ENCODE measurements at regions not wholly inside any gene's neighbourhood (a gene's known extent, or its start where the extent isn't known, plus 50 kb on each side); places are given as distances from the start of the nearest gene placed in this dataset.

- DNase-seq (ENCODE audit: low read depth in 2 of 3, low spot score in 2 of 3): no peak
Observed at GRCh38 chr15:47517737-47518136, 199.6 kb upstream of the SEMA6D start.

GRCh38 chr15:47523681-47524475 lies 193.4 kb upstream of the SEMA6D start:
- DNase-seq (ENCODE audit: low read depth in 2 of 3, low spot score in 2 of 3): no peak

GRCh38 chr15:47529241-47529640 lies 188.1 kb upstream of the SEMA6D start:
- DNase-seq (ENCODE audit: low read depth in 2 of 3, low spot score in 2 of 3): no peak

- no peak for DNase-seq (ENCODE audit: low read depth in 2 of 3, low spot score in 2 of 3)
Observed at GRCh38 chr15:47534673-47535072, 182.6 kb upstream of the SEMA6D start.

DNA sequence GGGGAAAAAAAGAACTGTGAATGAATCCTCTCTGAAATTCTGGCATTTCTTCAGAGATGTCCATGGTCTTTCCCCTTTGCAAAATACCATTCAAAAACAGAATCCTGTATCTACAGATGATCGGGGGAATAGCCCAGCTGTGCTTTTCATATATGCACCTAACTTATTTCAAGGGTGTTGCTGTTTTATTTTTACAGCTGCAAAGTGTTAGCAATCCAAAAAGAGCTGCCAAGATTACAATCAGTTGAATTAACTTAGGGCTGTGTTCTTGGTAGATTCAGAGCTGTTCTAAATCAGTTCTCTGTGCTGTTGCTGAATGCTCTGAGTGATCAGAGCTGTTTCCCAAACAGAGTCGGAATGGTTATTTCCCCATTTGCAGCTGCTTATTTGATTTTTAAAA lies 175.7 kb upstream of the SEMA6D start:
- DNase-seq (ENCODE audit: low read depth in 2 of 3, low spot score in 2 of 3): no peak

- no peak for DNase-seq (ENCODE audit: low read depth in 2 of 3, low spot score in 2 of 3)
Observed at GRCh38 chr15:47542312-47542989, 174.9 kb upstream of the SEMA6D start.

DNA sequence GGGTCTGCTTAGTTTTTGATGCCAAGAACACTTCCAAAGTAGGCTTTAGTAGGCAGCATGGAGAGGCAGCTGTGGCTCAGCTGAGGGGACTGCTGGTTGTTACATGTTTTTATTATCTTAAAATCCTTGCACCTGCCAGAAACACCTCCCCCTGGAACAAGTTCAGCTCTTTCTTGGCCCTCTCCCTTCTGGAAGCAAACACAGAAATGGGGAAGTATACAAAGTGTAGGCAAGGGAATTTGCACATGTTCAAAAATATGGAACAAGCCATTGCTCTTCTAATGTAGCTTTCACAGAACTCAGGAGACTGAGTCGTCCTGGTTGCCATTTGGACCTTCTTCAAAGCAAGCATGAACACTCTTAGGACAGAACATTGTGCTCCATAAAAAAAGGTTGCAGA lies 169.1 kb upstream of the SEMA6D start:
- no peak for DNase-seq (ENCODE audit: low read depth in 2 of 3, low spot score in 2 of 3)

DNA sequence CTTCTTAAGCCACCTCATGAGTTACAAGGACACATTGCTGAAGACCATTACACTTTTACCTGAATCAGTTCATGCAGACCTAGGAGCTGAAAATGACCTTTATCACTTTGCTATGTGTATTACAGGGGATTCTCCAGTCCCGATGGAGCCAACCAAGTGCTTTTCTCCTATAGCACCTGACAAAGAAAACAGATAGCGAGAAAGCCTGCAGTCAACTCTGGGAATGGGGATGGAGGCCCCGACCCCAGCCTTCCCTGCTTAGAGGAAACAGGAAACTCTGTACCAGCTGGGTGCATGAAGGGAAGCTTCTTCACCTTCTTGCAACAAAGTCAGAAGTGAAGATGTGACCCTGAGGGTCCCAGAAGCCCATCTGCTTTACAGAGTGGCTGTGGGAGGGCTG lies 168.3 kb upstream of the SEMA6D start:
- DNase-seq (ENCODE audit: low read depth in 2 of 3, low spot score in 2 of 3): no peak

GRCh38 chr15:47551079-47551478 lies 166.2 kb upstream of the SEMA6D start:
- no peak for DNase-seq (ENCODE audit: low read depth in 2 of 3, low spot score in 2 of 3)

- DNase-seq (ENCODE audit: low read depth in 2 of 3, low spot score in 2 of 3): no peak
Observed at GRCh38 chr15:47551546-47551945, 165.8 kb upstream of the SEMA6D start.

DNA sequence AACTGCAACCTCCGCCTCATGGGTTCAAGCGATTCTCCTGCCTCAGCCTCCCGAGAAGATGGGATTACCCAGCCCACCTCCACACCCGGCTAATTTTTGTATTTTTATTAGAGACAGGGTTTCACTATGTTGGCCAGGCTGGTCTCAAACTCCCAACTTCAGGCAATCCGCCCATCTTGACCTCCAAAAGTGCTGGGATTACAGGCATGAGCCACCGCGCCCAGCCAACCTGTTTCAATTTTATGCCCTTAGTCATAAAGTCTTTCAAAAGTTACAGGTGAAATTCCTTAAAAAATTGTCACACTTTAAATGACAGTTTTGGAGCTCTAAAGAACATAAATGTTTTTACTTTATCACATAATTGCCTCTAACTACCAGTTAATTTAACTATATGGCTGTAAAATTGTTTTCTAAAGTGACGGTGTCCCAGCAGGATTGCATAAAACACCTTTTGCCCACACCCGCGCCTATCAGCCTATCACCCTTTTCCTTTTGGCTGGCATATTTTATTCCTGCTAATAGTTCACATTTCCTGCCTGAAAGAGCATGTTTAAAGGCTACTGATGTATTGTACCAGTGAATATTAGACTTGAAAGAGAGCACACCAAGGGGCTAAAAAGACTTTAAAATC lies 164.2 kb upstream of the SEMA6D start:
- DNase-seq (ENCODE audit: low read depth in 2 of 3, low spot score in 2 of 3): no peak

DNA sequence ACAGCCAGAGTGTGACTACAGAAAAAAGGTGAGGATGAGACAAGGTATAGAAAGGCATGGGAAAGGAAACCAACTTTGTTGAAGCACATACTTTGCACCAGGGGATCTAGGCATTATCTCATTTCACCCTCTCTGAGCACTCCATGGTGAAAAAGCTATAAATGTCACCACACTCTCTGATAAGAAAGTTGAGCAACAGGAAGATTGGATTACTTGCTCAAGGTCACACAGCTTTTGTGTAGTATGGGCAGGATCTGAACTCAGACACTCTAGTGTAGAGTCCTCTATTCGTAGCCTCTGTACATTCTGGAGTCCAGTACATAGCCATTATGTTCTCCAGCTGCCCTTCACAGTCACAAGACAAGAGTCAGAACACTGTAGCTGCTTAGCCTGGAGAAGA lies 163.4 kb upstream of the SEMA6D start:
- DNase-seq (ENCODE audit: low read depth in 2 of 3, low spot score in 2 of 3): no peak

- no peak for DNase-seq (ENCODE audit: low read depth in 2 of 3, low spot score in 2 of 3)
Observed at GRCh38 chr15:47561102-47561501, 156.2 kb upstream of the SEMA6D start.

GRCh38 chr15:47565949-47566348 lies 151.4 kb upstream of the SEMA6D start:
- DNase-seq (ENCODE audit: low read depth in 2 of 3, low spot score in 2 of 3): no peak

GRCh38 chr15:47566610-47567009 lies 150.7 kb upstream of the SEMA6D start:
- no peak for DNase-seq (ENCODE audit: low read depth in 2 of 3, low spot score in 2 of 3)

DNA sequence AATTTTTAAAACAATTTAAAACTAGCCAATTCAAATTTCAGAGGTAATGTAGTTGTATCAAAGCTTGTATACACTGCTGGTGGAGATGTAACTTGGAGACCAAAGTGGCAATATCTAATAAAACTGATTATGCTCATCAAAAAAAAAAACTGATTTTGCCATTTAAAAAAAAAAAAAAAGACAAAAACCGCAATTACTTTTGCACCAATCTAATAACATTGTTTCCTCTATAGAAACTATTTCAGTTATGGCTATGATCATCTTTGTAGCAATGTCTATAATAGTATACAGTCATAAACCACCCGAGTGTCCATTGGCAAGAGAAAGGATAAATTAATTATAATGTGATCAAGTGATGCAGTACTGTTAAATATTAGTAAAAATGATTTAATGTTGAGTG lies 149.3 kb upstream of the SEMA6D start:
- no peak for DNase-seq (ENCODE audit: low read depth in 2 of 3, low spot score in 2 of 3)

- no peak for DNase-seq (ENCODE audit: low read depth in 2 of 3, low spot score in 2 of 3)
Observed at GRCh38 chr15:47570044-47570443, 147.3 kb upstream of the SEMA6D start.

DNA sequence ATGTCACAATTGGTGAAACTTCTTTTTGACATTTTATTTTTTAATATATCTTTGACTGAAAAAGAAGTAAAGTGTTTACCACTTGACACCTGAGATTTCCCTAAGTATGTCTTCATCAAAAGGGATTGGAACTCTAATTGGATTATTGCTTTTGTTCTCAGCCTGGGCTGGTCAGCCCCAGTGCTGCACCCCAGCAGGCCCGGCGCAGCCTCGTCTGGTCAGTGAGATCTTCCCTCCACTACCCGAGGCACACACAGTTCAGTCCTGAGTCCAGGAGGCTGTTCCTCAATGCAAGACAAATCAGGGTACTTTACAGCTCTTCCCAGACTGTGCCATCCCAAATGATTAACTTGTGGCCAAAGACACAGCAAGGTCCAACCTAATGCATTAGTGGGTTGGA lies 146.9 kb upstream of the SEMA6D start:
- no peak for DNase-seq (ENCODE audit: low read depth in 2 of 3, low spot score in 2 of 3)

- no peak for DNase-seq (ENCODE audit: low read depth in 2 of 3, low spot score in 2 of 3)
Observed at GRCh38 chr15:47570881-47571640, 146.2 kb upstream of the SEMA6D start.

DNA sequence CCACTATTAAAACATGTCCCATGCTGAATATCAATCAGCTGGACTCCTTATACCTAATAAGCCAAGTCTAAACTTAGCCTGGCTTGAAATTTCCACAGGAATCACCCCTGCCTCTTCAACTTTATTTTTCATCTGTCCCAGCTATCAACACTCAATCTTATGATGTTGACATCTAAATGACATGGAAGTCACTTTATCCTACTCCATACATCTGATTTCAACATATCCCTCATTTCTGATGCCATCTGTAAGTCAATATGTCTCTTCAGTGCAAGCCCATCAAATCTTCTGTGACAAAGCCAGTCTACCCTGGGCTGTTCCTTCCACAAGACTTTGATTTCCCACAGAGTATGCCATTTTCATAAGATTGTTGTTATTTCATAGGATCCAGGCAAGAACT lies 143.6 kb upstream of the SEMA6D start:
- DNase-seq (ENCODE audit: low read depth in 2 of 3, low spot score in 2 of 3): no peak

- DNase-seq (ENCODE audit: low read depth in 2 of 3, low spot score in 2 of 3): no peak
Observed at GRCh38 chr15:47577000-47577399, 140.3 kb upstream of the SEMA6D start.

- DNase-seq (ENCODE audit: low read depth in 2 of 3, low spot score in 2 of 3): no peak
Observed at GRCh38 chr15:47577461-47577860, 139.8 kb upstream of the SEMA6D start.
